ENCODE measurements at regions not wholly inside any gene's neighbourhood (a gene's known extent, or its start where the extent isn't known, plus 50 kb on each side); places are given as distances from the start of the nearest gene placed in this dataset.

DNA sequence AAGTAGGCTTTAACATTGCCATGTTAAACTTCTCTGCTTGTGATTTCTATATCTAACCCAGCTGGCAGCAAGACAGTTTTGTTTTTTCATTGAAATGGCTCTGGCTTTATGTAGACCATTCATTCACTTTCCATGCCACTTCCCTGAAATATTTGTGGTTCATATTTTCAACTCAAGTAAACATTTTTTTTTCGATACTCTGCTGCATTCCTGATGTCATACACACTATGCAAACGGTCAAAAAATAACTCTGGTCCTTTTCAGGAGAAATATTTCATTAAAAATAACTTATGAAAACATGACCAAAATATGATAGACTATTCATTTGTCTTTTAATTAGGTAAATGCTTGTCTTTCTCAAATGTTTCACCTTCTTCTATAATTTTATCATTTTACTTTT is 116.3 kb downstream of the USP22 start:
- Histone ChIP-seq H3K36me3 (ENCODE audit: insufficient read depth, low read length) (peaks cover 6% of the 10 kb centered on the region), H3K27ac (ENCODE audit: low read length) (no peak overlapping the region), H3K9ac (ENCODE audit: low read length) (no peak overlapping the region), H2AFZ (ENCODE audit: low read depth, low read length) (no peak overlapping the region), H3K9me2 (ENCODE audit: insufficient read depth, low read length) (no peaks in the 10 kb centered on the region), H3F3A (ENCODE audit: insufficient read depth, low read length, poor library complexity, severe bottlenecking) (no peaks in the 10 kb centered on the region), H3K79me2 (replicated peaks; ENCODE audit: insufficient read depth, low read length) (peaks cover 24% of the 10 kb centered on the region), H4K20me1 (ENCODE audit: insufficient read depth) (no peaks in the 10 kb centered on the region), H3K4me3 (ENCODE audit: low read length) (no peak overlapping the region), H3K9me3 (ENCODE audit: low read length) (no peaks in the 10 kb centered on the region), H3K27me3 (ENCODE audit: insufficient read depth, low read depth, low read length) (no peaks in the 10 kb centered on the region), H3K4me2 (ENCODE audit: low read length) (no peak overlapping the region)
- TF ChIP-seq RAD21 (conservative IDR thresholded peaks at IDR 0.05) (no peak), POLR2AphosphoS5 (IDR thresholded peaks at IDR 0.05) (no peak), TAF1 (IDR thresholded peaks at IDR 0.05; ENCODE audit: low read depth) (no peak), EZH2 (IDR thresholded peaks at IDR 0.05; ENCODE audit: borderline replicate concordance, insufficient read depth, low read length, poor library complexity, severe bottlenecking) (no peak), SMC3 (conservative IDR thresholded peaks at IDR 0.05; ENCODE audit: poor library complexity) (no peak), EP300 (conservative IDR thresholded peaks at IDR 0.05; ENCODE audit: poor library complexity, severe bottlenecking) (no peak), MXI1 (conservative IDR thresholded peaks at IDR 0.05; ENCODE audit: poor library complexity, severe bottlenecking) (no peak)
- TF ChIP-seq, protein P1, sequence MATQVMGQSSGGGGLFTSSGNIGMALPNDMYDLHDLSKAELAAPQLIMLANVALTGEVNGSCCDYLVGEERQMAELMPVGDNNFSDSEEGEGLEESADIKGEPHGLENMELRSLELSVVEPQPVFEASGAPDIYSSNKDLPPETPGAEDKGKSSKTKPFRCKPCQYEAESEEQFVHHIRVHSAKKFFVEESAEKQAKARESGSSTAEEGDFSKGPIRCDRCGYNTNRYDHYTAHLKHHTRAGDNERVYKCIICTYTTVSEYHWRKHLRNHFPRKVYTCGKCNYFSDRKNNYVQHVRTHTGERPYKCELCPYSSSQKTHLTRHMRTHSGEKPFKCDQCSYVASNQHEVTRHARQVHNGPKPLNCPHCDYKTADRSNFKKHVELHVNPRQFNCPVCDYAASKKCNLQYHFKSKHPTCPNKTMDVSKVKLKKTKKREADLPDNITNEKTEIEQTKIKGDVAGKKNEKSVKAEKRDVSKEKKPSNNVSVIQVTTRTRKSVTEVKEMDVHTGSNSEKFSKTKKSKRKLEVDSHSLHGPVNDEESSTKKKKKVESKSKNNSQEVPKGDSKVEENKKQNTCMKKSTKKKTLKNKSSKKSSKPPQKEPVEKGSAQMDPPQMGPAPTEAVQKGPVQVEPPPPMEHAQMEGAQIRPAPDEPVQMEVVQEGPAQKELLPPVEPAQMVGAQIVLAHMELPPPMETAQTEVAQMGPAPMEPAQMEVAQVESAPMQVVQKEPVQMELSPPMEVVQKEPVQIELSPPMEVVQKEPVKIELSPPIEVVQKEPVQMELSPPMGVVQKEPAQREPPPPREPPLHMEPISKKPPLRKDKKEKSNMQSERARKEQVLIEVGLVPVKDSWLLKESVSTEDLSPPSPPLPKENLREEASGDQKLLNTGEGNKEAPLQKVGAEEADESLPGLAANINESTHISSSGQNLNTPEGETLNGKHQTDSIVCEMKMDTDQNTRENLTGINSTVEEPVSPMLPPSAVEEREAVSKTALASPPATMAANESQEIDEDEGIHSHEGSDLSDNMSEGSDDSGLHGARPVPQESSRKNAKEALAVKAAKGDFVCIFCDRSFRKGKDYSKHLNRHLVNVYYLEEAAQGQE (IDR thresholded peaks at IDR 0.05; ENCODE audit: borderline replicate concordance), result no peak
- TF ChIP-seq, protein P2, sequence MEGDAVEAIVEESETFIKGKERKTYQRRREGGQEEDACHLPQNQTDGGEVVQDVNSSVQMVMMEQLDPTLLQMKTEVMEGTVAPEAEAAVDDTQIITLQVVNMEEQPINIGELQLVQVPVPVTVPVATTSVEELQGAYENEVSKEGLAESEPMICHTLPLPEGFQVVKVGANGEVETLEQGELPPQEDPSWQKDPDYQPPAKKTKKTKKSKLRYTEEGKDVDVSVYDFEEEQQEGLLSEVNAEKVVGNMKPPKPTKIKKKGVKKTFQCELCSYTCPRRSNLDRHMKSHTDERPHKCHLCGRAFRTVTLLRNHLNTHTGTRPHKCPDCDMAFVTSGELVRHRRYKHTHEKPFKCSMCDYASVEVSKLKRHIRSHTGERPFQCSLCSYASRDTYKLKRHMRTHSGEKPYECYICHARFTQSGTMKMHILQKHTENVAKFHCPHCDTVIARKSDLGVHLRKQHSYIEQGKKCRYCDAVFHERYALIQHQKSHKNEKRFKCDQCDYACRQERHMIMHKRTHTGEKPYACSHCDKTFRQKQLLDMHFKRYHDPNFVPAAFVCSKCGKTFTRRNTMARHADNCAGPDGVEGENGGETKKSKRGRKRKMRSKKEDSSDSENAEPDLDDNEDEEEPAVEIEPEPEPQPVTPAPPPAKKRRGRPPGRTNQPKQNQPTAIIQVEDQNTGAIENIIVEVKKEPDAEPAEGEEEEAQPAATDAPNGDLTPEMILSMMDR (IDR thresholded peaks at IDR 0.05; ENCODE audit: poor library complexity, severe bottlenecking), result no peak

- no peak overlapping the region for H3K27ac ChIP-seq (ENCODE audit: low read length)
Measured at GRCh38 chr17:20927308-20927977, 115.4 kb downstream of the USP22 start.

More at GRCh38 chr17:20927308-20927977, 115.4 kb downstream of the USP22 start:
- H3K9me2 ChIP-seq (ENCODE audit: insufficient read depth, low read length), result no peaks in the 10 kb centered on the region
- H3K79me2 ChIP-seq (replicated peaks; ENCODE audit: insufficient read depth, low read length), result peaks cover 23% of the 10 kb centered on the region
- H3K27me3 ChIP-seq (ENCODE audit: insufficient read depth, low read depth, low read length), result no peaks in the 10 kb centered on the region
- H3K9ac ChIP-seq (ENCODE audit: low read length), result no peak overlapping the region
- TF ChIP-seq POLR2AphosphoS5 (IDR thresholded peaks at IDR 0.05) (no peak), RAD21 (conservative IDR thresholded peaks at IDR 0.05) (no peak), EZH2 (IDR thresholded peaks at IDR 0.05; ENCODE audit: borderline replicate concordance, insufficient read depth, low read length, poor library complexity, severe bottlenecking) (no peak), EP300 (conservative IDR thresholded peaks at IDR 0.05; ENCODE audit: poor library complexity, severe bottlenecking) (no peak), TAF1 (IDR thresholded peaks at IDR 0.05; ENCODE audit: low read depth) (no peak), SMC3 (conservative IDR thresholded peaks at IDR 0.05; ENCODE audit: poor library complexity) (no peak), MXI1 (conservative IDR thresholded peaks at IDR 0.05; ENCODE audit: poor library complexity, severe bottlenecking) (no peak)
- TF ChIP-seq, protein P1 (IDR thresholded peaks at IDR 0.05; ENCODE audit: borderline replicate concordance), result no peak
- TF ChIP-seq, protein P2 (IDR thresholded peaks at IDR 0.05; ENCODE audit: poor library complexity, severe bottlenecking), result no peak
- H3K36me3 ChIP-seq (ENCODE audit: insufficient read depth, low read length), result peaks cover 6% of the 10 kb centered on the region
- H2AFZ ChIP-seq (ENCODE audit: low read depth, low read length), result no peak overlapping the region
- H3F3A ChIP-seq (ENCODE audit: insufficient read depth, low read length, poor library complexity, severe bottlenecking), result no peaks in the 10 kb centered on the region
- H3K9me3 ChIP-seq (ENCODE audit: low read length), result no peaks in the 10 kb centered on the region
- no peak overlapping the region for H3K4me3 ChIP-seq (ENCODE audit: low read length)
- H4K20me1 ChIP-seq (ENCODE audit: insufficient read depth), result no peaks in the 10 kb centered on the region
- H3K4me2 ChIP-seq (ENCODE audit: low read length), result no peak overlapping the region

All from neural cell (in vitro differentiated cells).